K562 (cell line): ENCODE measurements at regions not wholly inside any gene's neighbourhood (a gene's known extent, or its start where the extent isn't known, plus 50 kb on each side); places are given as distances from the start of the nearest gene placed in this dataset.

Experiments
- BCL6 ChIP-seq: fragments of 250-450 bp; sonication (Bioruptor Pico); IDR thresholded peaks from 2 replicates; pipeline ENCODE4 v1.4.0; 2020
- BRF1 ChIP-seq: IDR thresholded peaks from 3 replicates; pipeline ENCODE4 v1.6.1; 2011; ENCODE audit warnings: borderline replicate concordance, mild to moderate bottlenecking; ENCODE audit not compliant: insufficient read length; ENCODE audit errors: extremely low read depth
- C11orf30 ChIP-seq: fragments of 450-650 bp; IDR thresholded peaks from 2 replicates; pipeline ENCODE4 v1.6.1; 2016; ENCODE audit warnings: low read depth, mild to moderate bottlenecking
- CGGBP1 ChIP-seq: fragments of 250-450 bp; sonication (Bioruptor Pico); IDR thresholded peaks from 2 replicates; pipeline ENCODE4 v1.9.0; 2021; ENCODE audit warnings: mild to moderate bottlenecking
- CTBP1 ChIP-seq: fragments of 450-650 bp; IDR thresholded peaks from 2 replicates; pipeline ENCODE4 v1.6.1; 2016; ENCODE audit warnings: borderline replicate concordance
- CTCFL ChIP-seq: IDR thresholded peaks from 2 replicates; pipeline ENCODE4 v1.6.1; 2011; ENCODE audit warnings: borderline replicate concordance, low read depth, mild to moderate bottlenecking, moderate library complexity, low read length; ENCODE audit not compliant: insufficient read depth, poor library complexity, severe bottlenecking
- DPF2 ChIP-seq: fragments of 450-650 bp; IDR thresholded peaks from 2 replicates; pipeline ENCODE4 v1.6.1; 2016
- ELK1 ChIP-seq: sonication (generic); formaldehyde crosslinking; IDR thresholded peaks from 2 replicates; pipeline ENCODE4 v1.8.1; 2022; ENCODE audit warnings: missing genetic modification reagents
- EWSR1 ChIP-seq: fragments of 450-650 bp; IDR thresholded peaks from 2 replicates; pipeline ENCODE4 v1.6.1; 2018; ENCODE audit warnings: borderline replicate concordance, mild to moderate bottlenecking, low read depth, moderate library complexity; ENCODE audit not compliant: partially characterized antibody
- FOXO4 ChIP-seq: fragments of 450-650 bp; formaldehyde crosslinking; IDR thresholded peaks from 2 replicates; pipeline ENCODE4 v1.4.0; 2020; ENCODE audit warnings: mild to moderate bottlenecking, moderate library complexity
- GATAD2B ChIP-seq: fragments of 450-650 bp; IDR thresholded peaks from 2 replicates; pipeline ENCODE4 v1.6.1; 2017; ENCODE audit warnings: mild to moderate bottlenecking, borderline replicate concordance
- MLLT1 ChIP-seq, 2 experiments: fragments of 450-650 bp; IDR thresholded peaks; 2 replicates each; pipeline ENCODE4 v1.6.1; 2016
- NFYB ChIP-seq: IDR thresholded peaks from 2 replicates; pipeline ENCODE4 v1.6.1; 2011; ENCODE audit warnings: mild to moderate bottlenecking, moderate library complexity; ENCODE audit not compliant: insufficient read length; ENCODE audit errors: extremely low read depth
- RAD21 ChIP-seq, 2 experiments: fragments of 250-450 bp in 1 of 2; fragments of 450-650 bp in 1 of 2; sonication (Bioruptor Pico) in 1 of 2; formaldehyde crosslinking in 1 of 2; IDR thresholded peaks in 1 of 2; conservative IDR thresholded peaks in 1 of 2; 2 replicates each; pipeline versions ENCODE4 v1.4.0 to v1.8.0; 2020 to 2022; ENCODE audit warnings: mild to moderate bottlenecking in 2 of 2, moderate library complexity in 1 of 2
- SNRNP70 ChIP-seq: fragments of 200-400 bp; formaldehyde crosslinking; optimal IDR thresholded peaks from 2 replicates; pipeline ENCODE3; 2017; ENCODE audit warnings: low read depth, low read length
- TEAD1 ChIP-seq, 2 experiments: fragments of 450-650 bp in 1 of 2; sonication (generic) in 1 of 2; formaldehyde crosslinking; IDR thresholded peaks; 2 replicates each; pipeline versions ENCODE4 v1.4.0 to v1.8.0; 2020 to 2022; ENCODE audit warnings: mild to moderate bottlenecking in 2 of 2, missing genetic modification reagents in 1 of 2
- ZNF507 ChIP-seq: conservative IDR thresholded peaks from 2 replicates; pipeline ENCODE4 v1.6.1; 2017; ENCODE audit warnings: missing genetic modification characterization, missing compliant biosample characterization
- ZNF639 ChIP-seq, 2 experiments: fragments of 200-800 bp in 1 of 2; sonication (Bioruptor generic) in 1 of 2; sonication (generic) in 1 of 2; formaldehyde crosslinking in 1 of 2; IDR thresholded peaks in 1 of 2; conservative IDR thresholded peaks in 1 of 2; 2 replicates each; pipeline versions ENCODE4 v1.5.0 to v1.6.1; 2016 to 2020; ENCODE audit warnings: missing compliant biosample characterization in 1 of 2, missing genetic modification characterization in 1 of 2, missing genetic modification reagents in 1 of 2

- TF ChIP-seq BRF1 (no peak), SNRNP70 (no peak), BCL6 (CRISPR knock-in tag) (no peak), FOXO4 (CRISPR knock-in tag) (no peak), CGGBP1 (no peak), C11orf30 (peak; percentile 46; the same call in 1 of the 2 replicates), EWSR1 (no peak), RAD21 (CRISPR knock-in tag; conservative IDR thresholded peaks at IDR 0.05 in 1 of 2, IDR thresholded peaks at IDR 0.05 in 1 of 2) (peak in 1 of 2 experiments; percentile 38; a peak in 2 of 4 replicates), DPF2 (peak; percentile 87), ELK1 (no peak), ZNF507 (no peak), MLLT1 (IDR thresholded peaks at IDR 0.05) (no peak), NFYB (no peak), TEAD1 (CRISPR knock-in tag; IDR thresholded peaks at IDR 0.05) (peak; percentile 21 to 41; a peak in 2 of 4 replicates), CTCFL (no peak), GATAD2B (peak; percentile 36; the same call in 1 of the 2 replicates), CTBP1 (peak; percentile 94), ZNF639 (CRISPR knock-in tag; conservative IDR thresholded peaks at IDR 0.05 in 1 of 2, IDR thresholded peaks at IDR 0.05 in 1 of 2) (no peak; a peak in 1 of 4 replicates)
These were observed 128.3 kb downstream of the MAP3K7 start (continued) for GRCh38 chr6:90458353-90459224.
